ENCODE measurements at regions not wholly inside any gene's neighbourhood (a gene's known extent, or its start where the extent isn't known, plus 50 kb on each side); places are given as distances from the start of the nearest gene placed in this dataset.

DNA sequence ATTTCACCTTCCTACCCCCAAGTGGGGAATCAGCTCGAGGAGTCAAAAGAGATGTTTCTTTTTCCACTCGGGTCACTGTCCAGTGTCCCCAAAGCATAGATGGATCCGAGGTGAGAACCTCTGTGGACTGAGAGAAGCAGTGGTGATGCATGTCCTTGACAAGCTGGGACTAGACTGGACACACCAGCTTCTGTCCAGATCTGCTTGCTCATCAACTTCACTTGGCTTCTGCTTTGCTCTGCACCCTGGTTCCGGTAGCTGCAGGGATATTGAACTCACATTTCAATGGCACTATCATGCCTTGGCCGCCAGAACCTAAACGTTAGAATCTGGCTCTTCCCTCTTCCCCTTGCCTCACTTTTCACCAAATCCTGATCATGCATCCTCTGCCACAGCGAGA, 50.3 kb upstream of the CXCL12 start:
- no peaks in the 10 kb centered on the region for H4K20me1 ChIP-seq (ENCODE audit: control insufficient read depth, insufficient read depth, low read length, poor library complexity, severe bottlenecking)
- no peaks in the 10 kb centered on the region for H3K79me2 ChIP-seq (ENCODE audit: control insufficient read depth, insufficient read depth, low read length)
- intact Hi-C loops (cut with micrococcal nuclease), result no loop called here
- no peak overlapping the region for H3K27ac Mint-ChIP-seq
- TF ChIP-seq EZH2 (IDR thresholded peaks at IDR 0.05; ENCODE audit: borderline replicate concordance, insufficient read depth, low read depth, low read length, poor library complexity, severe bottlenecking), result no peak
- TF ChIP-seq, protein P1, sequence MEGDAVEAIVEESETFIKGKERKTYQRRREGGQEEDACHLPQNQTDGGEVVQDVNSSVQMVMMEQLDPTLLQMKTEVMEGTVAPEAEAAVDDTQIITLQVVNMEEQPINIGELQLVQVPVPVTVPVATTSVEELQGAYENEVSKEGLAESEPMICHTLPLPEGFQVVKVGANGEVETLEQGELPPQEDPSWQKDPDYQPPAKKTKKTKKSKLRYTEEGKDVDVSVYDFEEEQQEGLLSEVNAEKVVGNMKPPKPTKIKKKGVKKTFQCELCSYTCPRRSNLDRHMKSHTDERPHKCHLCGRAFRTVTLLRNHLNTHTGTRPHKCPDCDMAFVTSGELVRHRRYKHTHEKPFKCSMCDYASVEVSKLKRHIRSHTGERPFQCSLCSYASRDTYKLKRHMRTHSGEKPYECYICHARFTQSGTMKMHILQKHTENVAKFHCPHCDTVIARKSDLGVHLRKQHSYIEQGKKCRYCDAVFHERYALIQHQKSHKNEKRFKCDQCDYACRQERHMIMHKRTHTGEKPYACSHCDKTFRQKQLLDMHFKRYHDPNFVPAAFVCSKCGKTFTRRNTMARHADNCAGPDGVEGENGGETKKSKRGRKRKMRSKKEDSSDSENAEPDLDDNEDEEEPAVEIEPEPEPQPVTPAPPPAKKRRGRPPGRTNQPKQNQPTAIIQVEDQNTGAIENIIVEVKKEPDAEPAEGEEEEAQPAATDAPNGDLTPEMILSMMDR (IDR thresholded peaks at IDR 0.05), result no peak
- no peak overlapping the region for H3K27ac ChIP-seq (ENCODE audit: low read length in 2 of 2)
- H3K4me1 Mint-ChIP-seq, result no peaks in the 10 kb centered on the region
- WGBS (ENCODE audit: insufficient coverage), result 87% methylated on average over 5 of the region's 7 CpGs
- no peak overlapping the region for H2AFZ ChIP-seq (ENCODE audit: insufficient read depth, low read depth, low read length, poor library complexity, severe bottlenecking)
- DNase-seq (no peak), ATAC-seq (ENCODE audit: low read depth) (no peak)
- POLR2A ChIA-PET, result no interaction called here
- H3K4me3 Mint-ChIP-seq, result no peak overlapping the region
- no peaks in the 10 kb centered on the region for H3K36me3 ChIP-seq (replicated peaks in 1 of 2; ENCODE audit: control extremely low read depth in 1 of 2, control insufficient read depth in 1 of 2, extremely low read depth in 1 of 2, insufficient read depth in 2 of 2, low read length in 1 of 2)
- no peaks in the 10 kb centered on the region for H3K27me3 ChIP-seq (replicated peaks in 1 of 4; ENCODE audit: control extremely low read depth in 1 of 4, control insufficient read depth in 3 of 4, insufficient read depth in 4 of 4, low read length in 3 of 4)
- H3K4me2 ChIP-seq (replicated peaks; ENCODE audit: low read depth, low read length, poor library complexity, severe bottlenecking), result no peak overlapping the region
- no peaks in the 10 kb centered on the region for H3K27me3 Mint-ChIP-seq
- CTCF ChIA-PET, result no interaction called here
- no peaks in the 10 kb centered on the region for H3K4me1 ChIP-seq (ENCODE audit: control insufficient read depth in 2 of 2, insufficient read depth in 2 of 2, low read length in 2 of 2)
- no peak overlapping the region for H3K4me3 ChIP-seq (ENCODE audit: control extremely low read depth in 1 of 5, extremely low read depth in 1 of 5, insufficient read depth in 1 of 5, low read depth in 2 of 5, low read length in 4 of 5)
- peaks cover 3% of the 10 kb centered on the region for H3K9me3 Mint-ChIP-seq (ENCODE audit: insufficient read depth)
- peaks cover 0 to 18% (median 0%) of the 10 kb centered on the region in 3 donors for H3K9me3 ChIP-seq (ENCODE audit: control extremely low read depth in 1 of 3, control insufficient read depth in 2 of 3, insufficient read depth in 1 of 3, low read length in 2 of 3)
- H3K9ac ChIP-seq (ENCODE audit: low read length), result no peak overlapping the region

DNA sequence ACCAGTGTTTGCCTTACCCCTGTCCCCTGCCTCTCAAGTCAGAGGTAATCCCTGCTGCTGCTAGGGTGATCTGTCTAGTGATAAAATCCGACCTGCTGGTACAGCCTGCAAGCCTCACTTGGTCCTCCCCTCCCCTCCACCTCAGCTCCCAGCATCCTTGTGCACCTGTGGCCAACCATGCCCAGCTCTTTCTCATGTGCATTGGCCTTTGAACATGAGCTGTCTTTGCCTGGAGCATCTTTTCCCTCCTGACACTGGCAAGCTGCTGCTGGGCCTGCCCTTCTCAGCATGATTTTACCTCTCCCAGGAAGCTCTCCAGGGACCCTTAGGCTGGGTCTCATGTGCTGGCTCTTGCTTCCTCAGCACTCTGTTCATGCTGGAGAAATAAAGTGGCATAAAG, 51.3 kb upstream of the CXCL12 start:
- Histone ChIP-seq H3K27ac (ENCODE audit: low read length in 2 of 2) (no peak overlapping the region), H3K27me3 (replicated peaks in 1 of 4; ENCODE audit: control extremely low read depth in 1 of 4, control insufficient read depth in 3 of 4, insufficient read depth in 4 of 4, low read length in 3 of 4) (no peaks in the 10 kb centered on the region), H3K36me3 (replicated peaks in 1 of 2; ENCODE audit: control extremely low read depth in 1 of 2, control insufficient read depth in 1 of 2, extremely low read depth in 1 of 2, insufficient read depth in 2 of 2, low read length in 1 of 2) (no peaks in the 10 kb centered on the region), H3K4me2 (replicated peaks; ENCODE audit: low read depth, low read length, poor library complexity, severe bottlenecking) (no peak overlapping the region), H3K4me1 (ENCODE audit: control insufficient read depth in 2 of 2, insufficient read depth in 2 of 2, low read length in 2 of 2) (no peaks in the 10 kb centered on the region), H3K9me3 (ENCODE audit: control extremely low read depth in 1 of 3, control insufficient read depth in 2 of 3, insufficient read depth in 1 of 3, low read length in 2 of 3) (peaks cover 0 to 18% (median 0%) of the 10 kb centered on the region in 3 donors), H3K4me3 (ENCODE audit: control extremely low read depth in 1 of 5, extremely low read depth in 1 of 5, insufficient read depth in 1 of 5, low read depth in 2 of 5, low read length in 4 of 5) (no peak overlapping the region), H2AFZ (ENCODE audit: insufficient read depth, low read depth, low read length, poor library complexity, severe bottlenecking) (no peak overlapping the region), H4K20me1 (ENCODE audit: control insufficient read depth, insufficient read depth, low read length, poor library complexity, severe bottlenecking) (no peaks in the 10 kb centered on the region), H3K9ac (ENCODE audit: low read length) (no peak overlapping the region), H3K79me2 (ENCODE audit: control insufficient read depth, insufficient read depth, low read length) (no peaks in the 10 kb centered on the region)
- intact Hi-C loops (cut with micrococcal nuclease), result no loop called here
- DNase-seq (no peak), ATAC-seq (ENCODE audit: low read depth) (no peak)
- no peaks in the 10 kb centered on the region for H3K9me3 Mint-ChIP-seq (ENCODE audit: insufficient read depth)
- 25% methylated on average over 1 of the region's 1 CpG for WGBS (ENCODE audit: insufficient coverage)
- peaks cover 3% of the 10 kb centered on the region for H3K27me3 Mint-ChIP-seq
- ChIA-PET CTCF (no interaction called here), POLR2A (no interaction called here)
- TF ChIP-seq, protein P1 (IDR thresholded peaks at IDR 0.05), result no peak
- TF ChIP-seq EZH2 (IDR thresholded peaks at IDR 0.05; ENCODE audit: borderline replicate concordance, insufficient read depth, low read depth, low read length, poor library complexity, severe bottlenecking), result no peak
- H3K4me3 Mint-ChIP-seq, result no peak overlapping the region
- H3K27ac Mint-ChIP-seq, result no peak overlapping the region
- H3K4me1 Mint-ChIP-seq, result no peaks in the 10 kb centered on the region

All from B cell (primary cell).